Hepatocyte (in vitro differentiated cells): ENCODE measurements at regions not wholly inside any gene's neighbourhood (a gene's known extent, or its start where the extent isn't known, plus 50 kb on each side); places are given as distances from the start of the nearest gene placed in this dataset.

Experiments used
- DNase-seq: peaks from one replicate; pipeline ENCODE4 v3.0.0-alpha.2; 2016; ENCODE audit warnings: low spot score
- H2AFZ ChIP-seq: fragments of 200-600 bp; sonication (generic); 2 replicates; pipeline ENCODE4 v1.6.0; 2016; ENCODE audit warnings: antibody characterized with exemption, mild to moderate bottlenecking
- H3K27ac ChIP-seq: fragments of 200-600 bp; sonication (generic); 2 replicates; pipeline ENCODE4 v1.5.1; 2016; ENCODE audit warnings: mild to moderate bottlenecking
- H3K27me3 ChIP-seq: fragments of 200-600 bp; sonication (generic); 2 replicates; pipeline ENCODE4 v1.6.1; 2016
- H3K36me3 ChIP-seq: fragments of 200-600 bp; sonication (generic); replicated peaks from 2 replicates; pipeline ENCODE4 v1.5.1; 2016; ENCODE audit warnings: low read depth; ENCODE audit not compliant: insufficient read depth
- H3K4me1 ChIP-seq: fragments of 200-600 bp; sonication (generic); 2 replicates; pipeline ENCODE4 v1.5.1; 2016; ENCODE audit warnings: mild to moderate bottlenecking, moderate library complexity; ENCODE audit not compliant: insufficient read depth
- H3K4me2 ChIP-seq: fragments of 200-600 bp; sonication (generic); 2 replicates; pipeline ENCODE4 v1.6.0; 2016
- H3K4me3 ChIP-seq: fragments of 200-600 bp; sonication (generic); 2 replicates; pipeline ENCODE4 v1.5.1; 2016; ENCODE audit warnings: mild to moderate bottlenecking
- H3K79me2 ChIP-seq: fragments of 200-600 bp; sonication (generic); 2 replicates; pipeline ENCODE4 v1.6.0; 2017; ENCODE audit warnings: mild to moderate bottlenecking
- H3K9me2 ChIP-seq: fragments of 200-600 bp; sonication (generic); replicated peaks from 2 replicates; pipeline ENCODE4 v1.6.0; 2017; ENCODE audit warnings: mild to moderate bottlenecking; ENCODE audit not compliant: insufficient read depth
- H3K9me3 ChIP-seq: fragments of 200-600 bp; sonication (generic); 2 replicates; pipeline ENCODE4 v1.5.1; 2016; ENCODE audit warnings: low read depth, mild to moderate bottlenecking
- H4K20me1 ChIP-seq: fragments of 200-600 bp; sonication (generic); 2 replicates; pipeline ENCODE4 v1.6.0; 2016; ENCODE audit warnings: mild to moderate bottlenecking; ENCODE audit not compliant: insufficient read depth, poor library complexity, severe bottlenecking
- CTCF ChIP-seq: fragments of 200-600 bp; sonication (generic); IDR thresholded peaks from 2 replicates; pipeline ENCODE4 v1.5.1; 2016; ENCODE audit warnings: antibody characterized with exemption, mild to moderate bottlenecking; ENCODE audit not compliant: poor library complexity
- EZH2 ChIP-seq: fragments of 200-600 bp; sonication (generic); IDR thresholded peaks from 2 replicates; pipeline ENCODE4 v1.6.1; 2016; ENCODE audit warnings: antibody characterized with exemption, mild to moderate bottlenecking, borderline replicate concordance
- EZH2phosphoT487 ChIP-seq: fragments of 200-600 bp; sonication (generic); IDR thresholded peaks from one replicate; pipeline ENCODE4 v1.6.1; 2018; ENCODE audit warnings: antibody characterized with exemption, mild to moderate bottlenecking, low read depth, moderate library complexity; ENCODE audit not compliant: unreplicated experiment, severe bottlenecking
- WGBS: methylation state at CpG from one replicate; pipeline ENCODE4 v1.1.6; 2016; ENCODE audit warnings: low lambda C conversion rate; ENCODE audit errors: missing lambda C conversion rate; 5-methylcytosine and 5-hydroxymethylcytosine counted together

- Histone ChIP-seq H3K27ac (peak overlapping the region; percentile 16), H3K79me2 (no peaks in the 10 kb centered on the region), H2AFZ (no peak overlapping the region), H3K4me3 (no peak overlapping the region), H3K4me2 (no peak overlapping the region), H3K9me3 (no peaks in the 10 kb centered on the region), H3K36me3 (no peaks in the 10 kb centered on the region), H3K9me2 (no peaks in the 10 kb centered on the region), H3K27me3 (no peaks in the 10 kb centered on the region), H4K20me1 (no peaks in the 10 kb centered on the region), H3K4me1 (peaks cover 4% of the 10 kb centered on the region)
- TF ChIP-seq EZH2phosphoT487: no peak
- no peak for TF ChIP-seq CTCF
- no peak for TF ChIP-seq EZH2
- 61% methylated on average over 7 of the region's 7 CpGs for WGBS
- no peak for DNase-seq
Observed at GRCh38 chr6:56378966-56379585, 131.7 kb upstream of the COL21A1 start.

GRCh38 chr6:56378507-56378906 lies 131.1 kb upstream of the COL21A1 start:
- 90% methylated on average over 4 of the region's 4 CpGs for WGBS
- Histone ChIP-seq H3K27ac (peak overlapping the region; percentile 16), H3K9me3 (no peaks in the 10 kb centered on the region), H3K27me3 (no peaks in the 10 kb centered on the region), H3K4me1 (peaks cover 4% of the 10 kb centered on the region), H3K79me2 (no peaks in the 10 kb centered on the region), H3K9me2 (no peaks in the 10 kb centered on the region), H3K4me2 (no peak overlapping the region), H4K20me1 (no peaks in the 10 kb centered on the region), H2AFZ (no peak overlapping the region), H3K4me3 (no peak overlapping the region), H3K36me3 (no peaks in the 10 kb centered on the region)
- no peak for DNase-seq
- TF ChIP-seq EZH2phosphoT487 (no peak), EZH2 (no peak), CTCF (no peak)

- DNase-seq: no peak
- 88% methylated on average over 2 of the region's 2 CpGs for WGBS
- Histone ChIP-seq H3K4me1 (peaks cover 5% of the 10 kb centered on the region), H3K27me3 (no peaks in the 10 kb centered on the region), H3K9me3 (no peaks in the 10 kb centered on the region), H3K27ac (no peak overlapping the region), H3K4me2 (no peak overlapping the region), H3K79me2 (no peaks in the 10 kb centered on the region), H3K9me2 (no peaks in the 10 kb centered on the region), H3K4me3 (no peak overlapping the region), H4K20me1 (no peaks in the 10 kb centered on the region), H2AFZ (no peak overlapping the region), H3K36me3 (no peaks in the 10 kb centered on the region)
- TF ChIP-seq EZH2: no peak
- no peak for TF ChIP-seq CTCF
- no peak for TF ChIP-seq EZH2phosphoT487
Observed at GRCh38 chr6:56377295-56377694, 129.9 kb upstream of the COL21A1 start.
